Left lung (tissue), 4 donors: ENCODE measurements at regions not wholly inside any gene's neighbourhood (a gene's known extent, or its start where the extent isn't known, plus 50 kb on each side); places are given as distances from the start of the nearest gene placed in this dataset.
A peak's percentile ranks its signal among the peaks of the same experiment; 100 is the strongest.
"Not testable (repeated sequence)": the region's sequence is repeated elsewhere in the genome, so short reads cannot be mapped to it uniquely, and the experiment has no call there.

ENCODE experiments used
- ATAC-seq: fragments of 200-7000 bp; cut with Tn5 transposase; one replicate; pipeline ENCODE4 v1.9.1; 2020; ENCODE audit warnings: moderate library complexity
- DNase-seq, 4 donors: peaks; one replicate each; pipeline ENCODE4 v3.0.0-alpha.2; 2013 to 2020
- H3K27ac ChIP-seq, 2 donors: fragments of 200-600 bp; sonication (generic) in 1 of 2; one replicate each; pipeline versions ENCODE4 v1.5.0 to v1.8.0; 2020 to 2021
- H3K27me3 ChIP-seq, 2 donors: fragments of 200-600 bp; sonication (generic) in 1 of 2; one replicate each; pipeline versions ENCODE4 v1.5.0 to v1.8.0; 2020 to 2021
- H3K36me3 ChIP-seq, 2 donors: fragments of 200-600 bp; sonication (generic) in 1 of 2; one replicate each; pipeline versions ENCODE4 v1.5.0 to v1.8.0; 2020 to 2021
- H3K4me1 ChIP-seq, 2 donors: fragments of 200-600 bp; one replicate each; pipeline ENCODE4 v1.8.0; 2021
- H3K4me3 ChIP-seq, 2 donors: fragments of 200-600 bp; sonication (generic) in 1 of 2; one replicate each; pipeline versions ENCODE4 v1.5.0 to v1.8.0; 2020 to 2021; ENCODE audit warnings: mild to moderate bottlenecking in 1 of 2
- H3K9me3 ChIP-seq, 2 donors: fragments of 200-600 bp; sonication (generic) in 1 of 2; one replicate each; pipeline versions ENCODE4 v1.5.0 to v1.8.0; 2020 to 2021
- CTCF ChIP-seq, 2 donors: fragments of 200-600 bp; sonication (generic) in 1 of 2; IDR thresholded peaks; one replicate each; pipeline versions ENCODE4 v1.5.0 to v1.8.0; 2021; ENCODE audit warnings: antibody characterized with exemption in 2 of 2
- intact Hi-C, 2 donors: fragments of 100-400 bp; cut with DNase I; formaldehyde crosslinking; loops; one replicate each; pipeline versions ENCODE4 v1.11.2 to v1.14.2; 2022
- donor health status: DM: no; HTN: yes; CAD: no.
- donor health status: DM: no; HTN: no; CAD: no.

- no peak for ATAC-seq
- Histone ChIP-seq H3K9me3 (no peaks in the 10 kb centered on the region), H3K27ac (no peak overlapping the region), H3K4me3 (no peak overlapping the region), H3K27me3 (no peaks in the 10 kb centered on the region), H3K36me3 (no peaks in the 10 kb centered on the region), H3K4me1 (no peaks in the 10 kb centered on the region)
- no peak for TF ChIP-seq CTCF (IDR thresholded peaks at IDR 0.05)
- DNase-seq, result no peak
- intact Hi-C loops, result no loop called here
Observed at GRCh38 chr19:30807278-30807677, 435.1 kb downstream of the ZNF536 start.

GRCh38 chr19:30806311-30806710, 434.1 kb downstream of the ZNF536 start:
- H3K27ac ChIP-seq, result no peak overlapping the region
- H3K36me3 ChIP-seq, result no peaks in the 10 kb centered on the region
- ATAC-seq (no peak), DNase-seq (no peak)
- H3K27me3 ChIP-seq, result no peaks in the 10 kb centered on the region
- H3K4me1 ChIP-seq, result no peaks in the 10 kb centered on the region
- H3K9me3 ChIP-seq, result no peaks in the 10 kb centered on the region
- no peak overlapping the region for H3K4me3 ChIP-seq
- intact Hi-C loops, result no loop called here
- TF ChIP-seq CTCF (IDR thresholded peaks at IDR 0.05), result no peak

GRCh38 chr19:30804751-30805150, 432.6 kb downstream of the ZNF536 start:
- DNase-seq, result peak in 2 of 4 donors; percentile 94
- Histone ChIP-seq H3K27me3 (peaks cover 3 to 9% of the 10 kb centered on the region in 2 donors), H3K36me3 (no peaks in the 10 kb centered on the region), H3K27ac (no peak overlapping the region), H3K4me3 (no peak overlapping the region), H3K9me3 (no peaks in the 10 kb centered on the region), H3K4me1 (no peaks in the 10 kb centered on the region)
- intact Hi-C loops, result no loop called here
- no peak for ATAC-seq
- no peak for TF ChIP-seq CTCF (IDR thresholded peaks at IDR 0.05)

- H3K4me1 ChIP-seq, ATAC-seq, H3K9me3 ChIP-seq, H3K4me3 ChIP-seq, intact Hi-C loops, H3K36me3 ChIP-seq, H3K27ac ChIP-seq: not testable (repeated sequence)
- H3K27me3 ChIP-seq, result peaks cover 7 to 12% of the 10 kb centered on the region in 2 donors
- DNase-seq, result peak in 1 of 4 donors; percentile 80
Observed at GRCh38 chr19:30804333-30804732, 432.1 kb downstream of the ZNF536 start.

GRCh38 chr19:30802424-30803013, 430.3 kb downstream of the ZNF536 start:
- Histone ChIP-seq H3K27me3 (peaks cover 7 to 12% of the 10 kb centered on the region in 2 donors), H3K9me3 (no peaks in the 10 kb centered on the region), H3K4me3 (no peak overlapping the region), H3K27ac (no peak overlapping the region), H3K4me1 (no peaks in the 10 kb centered on the region), H3K36me3 (no peaks in the 10 kb centered on the region)
- intact Hi-C loops, result no loop called here
- TF ChIP-seq CTCF (IDR thresholded peaks at IDR 0.05), result no peak
- ATAC-seq (no peak), DNase-seq (no peak)
